ENCODE measurements at regions not wholly inside any gene's neighbourhood (a gene's known extent, or its start where the extent isn't known, plus 50 kb on each side); places are given as distances from the start of the nearest gene placed in this dataset.

DNA sequence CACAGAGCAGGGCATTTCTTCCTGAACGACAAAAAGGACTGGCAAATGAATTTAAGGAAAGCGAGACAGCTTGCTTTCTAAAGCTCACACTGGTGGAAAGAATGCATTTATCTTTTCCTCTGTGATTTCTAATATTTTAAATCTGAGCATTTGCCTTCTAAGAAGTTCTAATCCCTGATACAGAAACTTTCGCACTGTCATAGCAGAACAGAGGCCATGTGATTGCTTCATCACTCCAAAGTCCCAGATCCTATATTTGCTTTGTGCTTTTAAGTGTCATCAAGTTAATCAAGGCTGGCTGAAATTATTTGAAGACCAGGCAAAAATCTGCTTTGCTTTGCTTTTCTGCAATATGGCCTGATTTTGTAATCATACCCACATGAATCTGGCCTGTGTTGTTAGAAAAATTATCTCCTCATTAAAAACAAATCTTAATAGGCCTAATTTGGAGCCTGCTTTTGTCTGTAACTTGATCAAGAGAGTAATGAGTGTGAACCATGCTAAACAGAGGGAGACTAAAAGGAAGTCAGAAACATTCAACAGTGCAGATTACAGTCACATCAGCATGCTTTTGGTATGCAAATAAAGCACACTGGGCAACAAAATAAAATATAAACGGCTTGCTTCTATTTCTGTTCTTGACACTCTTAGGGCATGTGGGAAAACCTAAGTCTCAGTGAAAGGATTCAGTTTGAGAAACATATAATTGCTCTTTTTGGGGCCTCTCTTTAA lies 178.2 kb upstream of the ADAMTS9 start:
- DNase-seq (ENCODE audit: low read depth, low spot score) (no peak), ATAC-seq (no peak)
- H4K20me1 ChIP-seq (ENCODE audit: insufficient read depth), result no peaks in the 10 kb centered on the region
- H3K4me2 ChIP-seq (ENCODE audit: low read length), result no peak overlapping the region
- H3K27me3 ChIP-seq (ENCODE audit: insufficient read depth, low read length), result 0 out of 2 replicates have a peak, but pooled peaks cover 7% of the 10 kb centered on the region
- no peak overlapping the region for H3K27ac ChIP-seq (ENCODE audit: low read depth, low read length)
- no peaks in the 10 kb centered on the region for H3K4me1 ChIP-seq (ENCODE audit: control insufficient read depth in 1 of 2, insufficient read depth in 2 of 2, low read length in 2 of 2)
- POLR2A ChIA-PET, result no interaction called here
- H3K9ac ChIP-seq (ENCODE audit: low read length), result no peak overlapping the region
- no peak for TF ChIP-seq FOSL1 (IDR thresholded peaks at IDR 0.05; ENCODE audit: low read depth)
- no peak for TF ChIP-seq ZNF274 (IDR thresholded peaks at IDR 0.05; ENCODE audit: low read depth, low read length)
- H3K9me3 ChIP-seq (ENCODE audit: control insufficient read depth in 1 of 2, insufficient read depth in 1 of 2, low read depth in 1 of 2, low read length in 2 of 2), result no peaks in the 10 kb centered on the region
- no TSS peak for BruUV-seq (replicated peaks)
- intact Hi-C loops (cut with micrococcal nuclease), result no loop called here
- CTCF ChIA-PET, result no interaction called here
- H3K79me2 ChIP-seq (ENCODE audit: insufficient read depth, low read length), result no peaks in the 10 kb centered on the region
- no peaks in the 10 kb centered on the region for H3K9me2 ChIP-seq (ENCODE audit: insufficient read depth)
- H3K36me3 ChIP-seq (ENCODE audit: control insufficient read depth in 1 of 2, insufficient read depth in 2 of 2, low read length in 2 of 2), result no peaks in the 10 kb centered on the region
- RAD21 ChIA-PET (ENCODE audit: low non-redundant PET in 1 of 2, low total read pairs in 2 of 2, uncharacterized antibody in 2 of 2, unreplicated experiment in 2 of 2), result no interaction called here
- no peak overlapping the region for H3K4me3 ChIP-seq (replicated peaks in 1 of 2; ENCODE audit: low read depth in 1 of 2, low read length in 2 of 2)
- no peak overlapping the region for H2AFZ ChIP-seq (ENCODE audit: low read depth, low read length, poor library complexity, severe bottlenecking)

DNA sequence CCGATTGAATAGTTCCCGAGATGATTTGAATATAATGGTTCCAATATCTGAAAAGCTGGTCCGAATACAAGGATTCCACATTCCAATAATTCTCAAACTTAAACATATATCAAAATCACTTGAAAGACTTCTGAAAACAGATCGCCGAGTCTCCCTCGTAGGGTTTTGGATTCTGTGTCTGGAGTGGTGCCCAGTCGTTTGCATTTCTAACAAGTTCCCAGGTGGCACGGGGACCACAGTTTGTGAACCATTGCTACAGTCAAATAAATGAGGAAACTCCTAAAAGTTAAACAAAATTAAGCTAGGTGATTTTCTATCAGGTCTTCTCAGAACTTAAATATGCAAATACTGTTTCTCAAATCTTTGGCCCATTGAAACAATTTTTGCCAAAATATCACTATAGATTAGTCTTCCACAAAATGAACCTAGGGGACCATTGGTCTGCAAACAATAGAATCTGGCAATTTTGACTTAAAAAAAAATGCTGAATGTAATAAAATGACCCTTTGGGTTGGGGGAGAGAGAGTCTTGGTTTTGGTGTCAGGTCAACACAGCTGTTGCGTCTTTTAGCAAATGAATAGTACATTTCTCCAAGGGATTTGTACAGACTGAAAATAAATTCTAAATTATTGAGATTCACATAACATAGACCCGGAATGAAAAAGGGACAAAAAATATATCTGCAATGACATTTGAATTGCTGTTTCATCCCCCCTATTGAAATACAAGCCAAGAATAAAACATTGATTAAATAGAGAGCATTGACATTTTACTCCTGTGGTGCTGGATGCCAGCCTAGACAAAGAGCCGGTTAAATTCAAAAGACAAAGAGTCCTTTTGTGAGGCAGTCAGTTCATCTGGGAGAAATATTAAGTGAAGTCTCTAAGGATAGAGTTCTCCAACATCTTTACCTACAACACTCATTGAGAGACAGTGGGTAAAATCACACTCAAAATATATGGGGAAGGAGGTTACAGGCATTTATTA lies 175.7 kb upstream of the ADAMTS9 start:
- no peaks in the 10 kb centered on the region for H3K4me1 ChIP-seq (ENCODE audit: control insufficient read depth in 1 of 2, insufficient read depth in 2 of 2, low read length in 2 of 2)
- RAD21 ChIA-PET (ENCODE audit: low non-redundant PET in 1 of 2, low total read pairs in 2 of 2, uncharacterized antibody in 2 of 2, unreplicated experiment in 2 of 2), result no interaction called here

More for the DNA sequence above, 175.7 kb upstream of the ADAMTS9 start:
- H3K9ac ChIP-seq (ENCODE audit: low read length), result no peak overlapping the region
- no peak for ATAC-seq
- no peak overlapping the region for H3K27ac ChIP-seq (ENCODE audit: low read depth, low read length)
- no peak overlapping the region for H3K4me2 ChIP-seq (ENCODE audit: low read length)
- no peaks in the 10 kb centered on the region for H3K79me2 ChIP-seq (ENCODE audit: insufficient read depth, low read length)
- ChIA-PET CTCF (no interaction called here), POLR2A (no interaction called here)
- TF ChIP-seq EGR1 (IDR thresholded peaks at IDR 0.05; ENCODE audit: low read depth) (no peak), ZNF274 (IDR thresholded peaks at IDR 0.05; ENCODE audit: low read depth, low read length) (no peak), FOSL1 (IDR thresholded peaks at IDR 0.05; ENCODE audit: low read depth) (no peak), ELF1 (IDR thresholded peaks at IDR 0.05; ENCODE audit: borderline replicate concordance, low read depth) (no peak), TCF7L2 (IDR thresholded peaks at IDR 0.05; ENCODE audit: borderline replicate concordance, extremely low read depth, insufficient read depth, insufficient read length) (no peak), SP1 (IDR thresholded peaks at IDR 0.05; ENCODE audit: low read depth) (no peak), CBX3 (IDR thresholded peaks at IDR 0.05; ENCODE audit: low read depth) (no peak), POLR2AphosphoS5 (IDR thresholded peaks at IDR 0.05; ENCODE audit: low read depth, low read length) (no peak)
- TF ChIP-seq, protein P1, sequence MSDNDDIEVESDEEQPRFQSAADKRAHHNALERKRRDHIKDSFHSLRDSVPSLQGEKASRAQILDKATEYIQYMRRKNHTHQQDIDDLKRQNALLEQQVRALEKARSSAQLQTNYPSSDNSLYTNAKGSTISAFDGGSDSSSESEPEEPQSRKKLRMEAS (IDR thresholded peaks at IDR 0.05), result no peak
- TF ChIP-seq, protein P2, sequence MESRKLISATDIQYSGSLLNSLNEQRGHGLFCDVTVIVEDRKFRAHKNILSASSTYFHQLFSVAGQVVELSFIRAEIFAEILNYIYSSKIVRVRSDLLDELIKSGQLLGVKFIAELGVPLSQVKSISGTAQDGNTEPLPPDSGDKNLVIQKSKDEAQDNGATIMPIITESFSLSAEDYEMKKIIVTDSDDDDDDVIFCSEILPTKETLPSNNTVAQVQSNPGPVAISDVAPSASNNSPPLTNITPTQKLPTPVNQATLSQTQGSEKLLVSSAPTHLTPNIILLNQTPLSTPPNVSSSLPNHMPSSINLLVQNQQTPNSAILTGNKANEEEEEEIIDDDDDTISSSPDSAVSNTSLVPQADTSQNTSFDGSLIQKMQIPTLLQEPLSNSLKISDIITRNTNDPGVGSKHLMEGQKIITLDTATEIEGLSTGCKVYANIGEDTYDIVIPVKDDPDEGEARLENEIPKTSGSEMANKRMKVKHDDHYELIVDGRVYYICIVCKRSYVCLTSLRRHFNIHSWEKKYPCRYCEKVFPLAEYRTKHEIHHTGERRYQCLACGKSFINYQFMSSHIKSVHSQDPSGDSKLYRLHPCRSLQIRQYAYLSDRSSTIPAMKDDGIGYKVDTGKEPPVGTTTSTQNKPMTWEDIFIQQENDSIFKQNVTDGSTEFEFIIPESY (IDR thresholded peaks at IDR 0.05; ENCODE audit: extremely low read depth, insufficient replicate concordance, low read length), result no peak
- H3K4me3 ChIP-seq (replicated peaks in 1 of 2; ENCODE audit: low read depth in 1 of 2, low read length in 2 of 2), result no peak overlapping the region
- H3K36me3 ChIP-seq (ENCODE audit: control insufficient read depth in 1 of 2, insufficient read depth in 2 of 2, low read length in 2 of 2), result no peaks in the 10 kb centered on the region
- H3K9me3 ChIP-seq (ENCODE audit: control insufficient read depth in 1 of 2, insufficient read depth in 1 of 2, low read depth in 1 of 2, low read length in 2 of 2), result no peaks in the 10 kb centered on the region
- H4K20me1 ChIP-seq (ENCODE audit: insufficient read depth), result no peaks in the 10 kb centered on the region
- intact Hi-C loops (cut with micrococcal nuclease), result no loop called here
- DNase-seq (ENCODE audit: low read depth, low spot score), result no peak
- no TSS peak for BruUV-seq (replicated peaks)
- H3K27me3 ChIP-seq (ENCODE audit: insufficient read depth, low read length), result no peaks in the 10 kb centered on the region
- no peaks in the 10 kb centered on the region for H3K9me2 ChIP-seq (ENCODE audit: insufficient read depth)
- H2AFZ ChIP-seq (ENCODE audit: low read depth, low read length, poor library complexity, severe bottlenecking), result no peak overlapping the region
